HUES6 (cell line): ENCODE measurements at regions not wholly inside any gene's neighbourhood (a gene's known extent, or its start where the extent isn't known, plus 50 kb on each side); places are given as distances from the start of the nearest gene placed in this dataset.

Experiments used
- H3K27ac ChIP-seq: 2 replicates; pipeline ENCODE4 v1.7.0; 2013; ENCODE audit warnings: low read depth, mild to moderate bottlenecking, low read length, inconsistent platforms
- H3K27me3 ChIP-seq: 2 replicates; pipeline ENCODE4 v1.6.1; 2013; ENCODE audit warnings: low read length; ENCODE audit not compliant: control insufficient read depth, insufficient read depth
- H3K36me3 ChIP-seq: 2 replicates; pipeline ENCODE4 v1.6.1; 2013; ENCODE audit warnings: low read length; ENCODE audit not compliant: control insufficient read depth, insufficient read depth
- H3K4me1 ChIP-seq: 2 replicates; pipeline ENCODE4 v1.6.1; 2013; ENCODE audit warnings: low read length; ENCODE audit not compliant: control insufficient read depth, insufficient read depth
- H3K4me3 ChIP-seq: 2 replicates; pipeline ENCODE4 v1.5.1; 2013; ENCODE audit warnings: low read depth, low read length
- H3K9ac ChIP-seq: one replicate; pipeline ENCODE4 v1.6.1; 2013; ENCODE audit warnings: mild to moderate bottlenecking, low read length
- H3K9me3 ChIP-seq: 2 replicates; pipeline ENCODE4 v1.6.1; 2013; ENCODE audit warnings: low read depth, low read length; ENCODE audit not compliant: control insufficient read depth, insufficient read depth

DNA sequence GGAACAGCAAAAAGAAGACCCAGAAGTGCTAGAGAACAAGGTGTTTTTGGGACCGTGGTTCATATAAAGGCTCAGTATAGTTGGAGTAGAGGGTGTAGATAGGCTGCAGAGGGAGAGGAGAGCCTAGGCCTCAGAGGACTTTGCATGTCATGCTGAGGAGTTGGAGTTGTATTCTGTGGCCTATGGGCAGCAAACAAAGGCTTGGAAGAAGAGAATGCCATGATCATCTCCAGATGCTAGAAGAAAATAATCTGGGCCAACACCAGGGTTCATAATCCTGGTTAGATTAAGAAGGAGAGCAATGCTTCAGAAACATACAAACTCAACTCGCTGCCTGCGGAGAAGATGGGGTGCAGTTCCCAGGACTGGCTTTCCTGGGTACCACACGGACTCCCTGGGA is 262.8 kb upstream of the USP24 start:
- H3K27ac ChIP-seq = no peak overlapping the region
- H3K9me3 ChIP-seq = no peaks in the 10 kb centered on the region
- H3K27me3 ChIP-seq = no peaks in the 10 kb centered on the region
- no peak overlapping the region for H3K9ac ChIP-seq
- H3K4me3 ChIP-seq = no peak overlapping the region
- H3K36me3 ChIP-seq = no peaks in the 10 kb centered on the region
- no peaks in the 10 kb centered on the region for H3K4me1 ChIP-seq

- Histone ChIP-seq H3K9ac (no peak overlapping the region), H3K27ac (no peak overlapping the region)
Observed at GRCh38 chr1:55476445-55477015, 261.4 kb upstream of the USP24 start.

GRCh38 chr1:55474168-55474786 is 259.1 kb upstream of the USP24 start:
- no peaks in the 10 kb centered on the region for H3K36me3 ChIP-seq
- no peak overlapping the region for H3K27ac ChIP-seq
- H3K9me3 ChIP-seq = no peaks in the 10 kb centered on the region
- no peaks in the 10 kb centered on the region for H3K27me3 ChIP-seq
- H3K4me3 ChIP-seq = no peak overlapping the region
- no peaks in the 10 kb centered on the region for H3K4me1 ChIP-seq
- H3K9ac ChIP-seq = no peak overlapping the region

More at GRCh38 chr1:55476445-55477015, 261.4 kb upstream of the USP24 start:
- H3K36me3 ChIP-seq = no peaks in the 10 kb centered on the region
- no peak overlapping the region for H3K4me3 ChIP-seq
- no peaks in the 10 kb centered on the region for H3K4me1 ChIP-seq
- H3K9me3 ChIP-seq = no peaks in the 10 kb centered on the region
- H3K27me3 ChIP-seq = no peaks in the 10 kb centered on the region

DNA sequence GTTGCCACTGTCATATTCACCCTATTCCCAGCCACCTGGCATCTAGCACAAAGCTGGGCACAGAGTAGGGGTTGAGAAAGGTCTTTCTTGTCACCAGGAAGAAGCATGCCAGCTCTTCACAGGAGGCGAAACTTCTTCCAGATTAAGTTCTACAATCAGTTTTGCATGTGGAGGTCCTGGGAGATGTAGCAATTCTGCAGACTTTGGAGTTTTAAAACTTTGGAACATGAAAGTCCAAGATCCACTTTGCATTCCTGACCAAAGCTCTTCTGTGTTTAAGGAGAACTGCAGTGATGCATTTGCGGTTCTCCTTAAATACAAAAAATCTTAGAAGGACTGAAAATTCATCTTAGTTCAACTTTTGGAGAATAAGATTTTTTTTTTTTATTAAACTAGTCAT is 258.5 kb upstream of the USP24 start:
- no peak overlapping the region for H3K9ac ChIP-seq
- H3K9me3 ChIP-seq = no peaks in the 10 kb centered on the region
- no peaks in the 10 kb centered on the region for H3K36me3 ChIP-seq
- H3K4me1 ChIP-seq = no peaks in the 10 kb centered on the region
- H3K4me3 ChIP-seq = no peak overlapping the region
- H3K27me3 ChIP-seq = no peaks in the 10 kb centered on the region
- H3K27ac ChIP-seq = no peak overlapping the region

DNA sequence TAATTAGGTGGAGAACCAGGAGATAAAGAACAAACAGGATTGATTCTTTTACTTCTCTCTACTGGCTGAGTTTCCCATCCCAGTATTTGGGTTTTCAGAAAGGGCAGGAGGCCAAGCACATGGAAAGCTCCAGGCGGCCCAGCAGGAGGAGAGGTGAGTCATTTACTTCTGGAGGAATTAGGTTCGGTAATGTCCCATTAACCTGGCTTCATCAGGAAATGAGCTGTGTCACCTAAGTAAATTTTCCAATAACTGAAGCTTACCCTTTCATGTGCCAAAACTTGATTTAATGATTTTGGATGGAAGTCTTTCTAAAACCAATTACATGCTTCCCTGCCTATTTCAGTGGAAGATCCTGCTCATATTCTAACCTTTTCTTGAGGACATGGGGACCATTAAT is 257.6 kb upstream of the USP24 start:
- Histone ChIP-seq H3K4me3 (no peak overlapping the region), H3K4me1 (no peaks in the 10 kb centered on the region), H3K9ac (no peak overlapping the region), H3K9me3 (no peaks in the 10 kb centered on the region), H3K36me3 (no peaks in the 10 kb centered on the region), H3K27ac (no peak overlapping the region), H3K27me3 (no peaks in the 10 kb centered on the region)

DNA sequence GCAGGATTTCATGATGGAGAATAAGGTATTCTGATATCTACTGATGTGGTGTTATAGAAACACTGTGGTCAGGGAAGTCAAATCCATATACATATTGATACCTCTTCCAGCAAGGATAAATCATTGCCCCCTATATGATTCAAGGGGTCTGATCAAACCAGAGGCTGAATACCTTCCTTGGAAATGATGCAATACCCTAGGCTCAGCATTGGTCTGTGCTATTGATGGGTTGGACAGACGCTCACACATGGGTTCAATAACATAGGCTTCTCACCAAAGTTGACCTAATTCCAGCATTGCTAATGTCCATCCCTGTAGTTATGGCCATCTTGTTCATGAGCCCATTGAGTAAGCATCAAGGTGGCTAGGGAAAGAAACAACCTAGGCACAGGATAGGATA is 257.0 kb upstream of the USP24 start:
- Histone ChIP-seq H3K27ac (no peak overlapping the region), H3K4me3 (no peak overlapping the region), H3K4me1 (no peaks in the 10 kb centered on the region), H3K9ac (no peak overlapping the region), H3K27me3 (no peaks in the 10 kb centered on the region), H3K36me3 (no peaks in the 10 kb centered on the region), H3K9me3 (no peaks in the 10 kb centered on the region)

DNA sequence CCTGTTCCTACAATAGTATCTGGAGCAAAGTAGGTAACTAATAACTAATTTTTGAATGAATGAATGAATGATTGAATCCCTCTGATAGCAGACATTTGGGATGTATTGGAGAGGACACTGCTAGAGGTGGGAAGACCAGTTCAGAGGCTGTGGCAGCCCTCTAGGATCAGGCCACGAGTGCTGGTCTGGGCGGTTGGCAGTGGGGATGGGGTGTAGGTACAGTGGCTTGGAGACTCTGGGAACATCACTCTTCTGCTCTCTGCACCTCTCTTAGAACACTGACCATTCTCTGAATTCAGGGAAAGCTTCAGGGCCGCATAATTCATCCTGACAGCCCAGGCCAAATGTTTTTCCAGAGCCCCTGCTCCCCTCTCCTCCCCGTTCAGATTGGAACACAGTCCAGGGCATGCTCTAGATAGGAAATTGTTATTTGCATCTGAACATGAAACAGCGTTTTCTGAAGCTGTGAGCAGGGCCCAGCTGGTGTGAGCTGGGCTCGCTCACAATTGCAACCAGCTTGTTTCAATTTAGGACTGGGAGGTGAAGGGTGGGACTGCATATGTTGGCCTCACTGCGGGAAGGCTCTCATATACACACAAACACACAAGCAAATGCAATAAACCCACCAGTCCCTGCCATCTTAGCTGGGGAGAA is 253.1 kb upstream of the USP24 start:
- Histone ChIP-seq H3K27ac (no peak overlapping the region), H3K9me3 (no peaks in the 10 kb centered on the region), H3K36me3 (no peaks in the 10 kb centered on the region), H3K4me1 (no peaks in the 10 kb centered on the region), H3K4me3 (no peak overlapping the region), H3K9ac (no peak overlapping the region), H3K27me3 (no peaks in the 10 kb centered on the region)

GRCh38 chr1:55466921-55467320 is 251.8 kb upstream of the USP24 start:
- no peak overlapping the region for H3K9ac ChIP-seq
- H3K4me3 ChIP-seq = no peak overlapping the region
- H3K27me3 ChIP-seq = no peaks in the 10 kb centered on the region
- H3K27ac ChIP-seq = no peak overlapping the region
- no peaks in the 10 kb centered on the region for H3K4me1 ChIP-seq
- H3K36me3 ChIP-seq = no peaks in the 10 kb centered on the region
- H3K9me3 ChIP-seq = no peaks in the 10 kb centered on the region

- H3K9ac ChIP-seq = no peak overlapping the region
- no peaks in the 10 kb centered on the region for H3K36me3 ChIP-seq
- H3K4me1 ChIP-seq = no peaks in the 10 kb centered on the region
- H3K27me3 ChIP-seq = no peaks in the 10 kb centered on the region
- H3K9me3 ChIP-seq = no peaks in the 10 kb centered on the region
- no peak overlapping the region for H3K27ac ChIP-seq
- H3K4me3 ChIP-seq = no peak overlapping the region
Observed at GRCh38 chr1:55466373-55466772, 251.2 kb upstream of the USP24 start.

DNA sequence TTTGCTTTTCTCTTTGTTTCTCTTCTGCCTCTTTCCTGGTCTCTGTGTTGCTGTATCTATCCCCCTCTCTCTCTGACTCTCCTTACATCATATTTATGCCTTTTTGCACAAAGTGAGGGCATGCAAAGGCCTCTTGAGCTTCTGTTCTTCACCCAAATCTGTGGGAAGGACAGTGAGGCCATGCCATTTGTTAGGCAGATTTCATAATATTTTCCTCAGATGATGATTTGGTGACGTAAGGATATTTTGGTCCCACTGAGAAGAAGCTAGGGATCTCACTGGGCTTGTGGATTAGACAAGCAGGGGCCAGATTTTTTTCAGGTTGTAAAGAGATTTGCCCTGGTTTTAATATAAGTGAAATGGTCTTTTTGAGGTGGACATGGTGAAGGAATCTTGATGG is 249.4 kb upstream of the USP24 start:
- Histone ChIP-seq H3K36me3 (no peaks in the 10 kb centered on the region), H3K27me3 (no peaks in the 10 kb centered on the region), H3K27ac (no peak overlapping the region), H3K9me3 (no peaks in the 10 kb centered on the region), H3K4me3 (no peak overlapping the region), H3K9ac (no peak overlapping the region), H3K4me1 (no peaks in the 10 kb centered on the region)

GRCh38 chr1:55463814-55464475 is 248.8 kb upstream of the USP24 start:
- no peaks in the 10 kb centered on the region for H3K9me3 ChIP-seq
- H3K4me3 ChIP-seq = no peak overlapping the region
- no peaks in the 10 kb centered on the region for H3K36me3 ChIP-seq
- H3K4me1 ChIP-seq = no peaks in the 10 kb centered on the region
- no peak overlapping the region for H3K27ac ChIP-seq
- no peak overlapping the region for H3K9ac ChIP-seq
- H3K27me3 ChIP-seq = no peaks in the 10 kb centered on the region
